ENCODE measurements at regions not wholly inside any gene's neighbourhood (a gene's known extent, or its start where the extent isn't known, plus 50 kb on each side); places are given as distances from the start of the nearest gene placed in this dataset.
A peak's percentile ranks its signal among the peaks of the same experiment; 100 is the strongest.
"Not testable (repeated sequence)": the region's sequence is repeated elsewhere in the genome, so short reads cannot be mapped to it uniquely, and the experiment has no call there.

- no peaks in the 10 kb centered on the region for H3K36me3 ChIP-seq (ENCODE audit: control insufficient read depth, insufficient read depth, low read length, severe bottlenecking)
- no peaks in the 10 kb centered on the region for H3K4me1 ChIP-seq (ENCODE audit: control insufficient read depth, insufficient read depth, low read length)
- H3K9me3 ChIP-seq (ENCODE audit: control insufficient read depth, low read length), result no peaks in the 10 kb centered on the region
- H3K4me3 ChIP-seq (ENCODE audit: low read length), result no peak overlapping the region
- no peak for DNase-seq (ENCODE audit: low read depth)
- no peak overlapping the region for H3K9ac ChIP-seq (ENCODE audit: low read length)
- no peaks in the 10 kb centered on the region for H3K27me3 ChIP-seq (replicated peaks; ENCODE audit: control insufficient read depth, insufficient read depth, low read length)
Observed at GRCh38 chr4:125591290-125591689, 276.5 kb downstream of the FAT4 start.

GRCh38 chr4:125594056-125594602 is 279.4 kb downstream of the FAT4 start:
- DNase-seq (ENCODE audit: low read depth), result no peak
- no peaks in the 10 kb centered on the region for H3K36me3 ChIP-seq (ENCODE audit: control insufficient read depth, insufficient read depth, low read length, severe bottlenecking)
- H3K4me3 ChIP-seq (ENCODE audit: low read length), result no peak overlapping the region

GRCh38 chr4:125605926-125606325 is 291.2 kb downstream of the FAT4 start:
- H3K4me3 ChIP-seq (ENCODE audit: low read length); H3K9ac ChIP-seq (ENCODE audit: low read length); H3K9me3 ChIP-seq (ENCODE audit: control insufficient read depth, low read length); H3K36me3 ChIP-seq (ENCODE audit: control insufficient read depth, insufficient read depth, low read length, severe bottlenecking); DNase-seq (ENCODE audit: low read depth); H3K4me1 ChIP-seq (ENCODE audit: control insufficient read depth, insufficient read depth, low read length); H3K27me3 ChIP-seq (replicated peaks; ENCODE audit: control insufficient read depth, insufficient read depth, low read length): not testable (repeated sequence)

More at GRCh38 chr4:125594056-125594602, 279.4 kb downstream of the FAT4 start:
- Histone ChIP-seq H3K9ac (ENCODE audit: low read length) (no peak overlapping the region), H3K4me1 (ENCODE audit: control insufficient read depth, insufficient read depth, low read length) (no peaks in the 10 kb centered on the region), H3K9me3 (ENCODE audit: control insufficient read depth, low read length) (no peaks in the 10 kb centered on the region), H3K27me3 (replicated peaks; ENCODE audit: control insufficient read depth, insufficient read depth, low read length) (no peaks in the 10 kb centered on the region)

GRCh38 chr4:125620066-125620860 is 305.5 kb downstream of the FAT4 start:
- Histone ChIP-seq H3K4me1 (ENCODE audit: control insufficient read depth, insufficient read depth, low read length) (peaks cover 8% of the 10 kb centered on the region), H3K27me3 (replicated peaks; ENCODE audit: control insufficient read depth, insufficient read depth, low read length) (no peaks in the 10 kb centered on the region), H3K36me3 (ENCODE audit: control insufficient read depth, insufficient read depth, low read length, severe bottlenecking) (no peaks in the 10 kb centered on the region), H3K4me3 (ENCODE audit: low read length) (peak overlapping the region; percentile 75), H3K9ac (ENCODE audit: low read length) (peak overlapping the region; percentile 67), H3K9me3 (ENCODE audit: control insufficient read depth, low read length) (no peaks in the 10 kb centered on the region)
- peak; percentile 63 for DNase-seq (ENCODE audit: low read depth)

GRCh38 chr4:125624951-125625350 is 310.2 kb downstream of the FAT4 start:
- peaks cover 3% of the 10 kb centered on the region for H3K4me1 ChIP-seq (ENCODE audit: control insufficient read depth, insufficient read depth, low read length)
- H3K9ac ChIP-seq (ENCODE audit: low read length), result no peak overlapping the region
- no peaks in the 10 kb centered on the region for H3K27me3 ChIP-seq (replicated peaks; ENCODE audit: control insufficient read depth, insufficient read depth, low read length)
- no peaks in the 10 kb centered on the region for H3K36me3 ChIP-seq (ENCODE audit: control insufficient read depth, insufficient read depth, low read length, severe bottlenecking)
- no peak overlapping the region for H3K4me3 ChIP-seq (ENCODE audit: low read length)
- no peaks in the 10 kb centered on the region for H3K9me3 ChIP-seq (ENCODE audit: control insufficient read depth, low read length)
- DNase-seq (ENCODE audit: low read depth), result no peak

- Histone ChIP-seq H3K4me1 (ENCODE audit: control insufficient read depth, insufficient read depth, low read length) (no peaks in the 10 kb centered on the region), H3K9ac (ENCODE audit: low read length) (no peak overlapping the region), H3K4me3 (ENCODE audit: low read length) (no peak overlapping the region), H3K36me3 (ENCODE audit: control insufficient read depth, insufficient read depth, low read length, severe bottlenecking) (no peaks in the 10 kb centered on the region), H3K27me3 (replicated peaks; ENCODE audit: control insufficient read depth, insufficient read depth, low read length) (no peaks in the 10 kb centered on the region), H3K9me3 (ENCODE audit: control insufficient read depth, low read length) (no peaks in the 10 kb centered on the region)
- no peak for DNase-seq (ENCODE audit: low read depth)
Observed at GRCh38 chr4:125626946-125627345, 312.2 kb downstream of the FAT4 start.

GRCh38 chr4:125639182-125639621 is 324.4 kb downstream of the FAT4 start:
- peak; percentile 24 for DNase-seq (ENCODE audit: low read depth)
- H3K27me3 ChIP-seq (replicated peaks; ENCODE audit: control insufficient read depth, insufficient read depth, low read length), result no peaks in the 10 kb centered on the region
- no peaks in the 10 kb centered on the region for H3K9me3 ChIP-seq (ENCODE audit: control insufficient read depth, low read length)
- no peak overlapping the region for H3K4me3 ChIP-seq (ENCODE audit: low read length)
- H3K36me3 ChIP-seq (ENCODE audit: control insufficient read depth, insufficient read depth, low read length, severe bottlenecking), result no peaks in the 10 kb centered on the region
- H3K4me1 ChIP-seq (ENCODE audit: control insufficient read depth, insufficient read depth, low read length), result peaks cover 10% of the 10 kb centered on the region
- H3K9ac ChIP-seq (ENCODE audit: low read length), result no peak overlapping the region

- DNase-seq (ENCODE audit: low read depth), result no peak
- Histone ChIP-seq H3K36me3 (ENCODE audit: control insufficient read depth, insufficient read depth, low read length, severe bottlenecking) (no peaks in the 10 kb centered on the region), H3K9ac (ENCODE audit: low read length) (no peak overlapping the region), H3K4me3 (ENCODE audit: low read length) (no peak overlapping the region), H3K4me1 (ENCODE audit: control insufficient read depth, insufficient read depth, low read length) (peaks cover 10% of the 10 kb centered on the region), H3K9me3 (ENCODE audit: control insufficient read depth, low read length) (no peaks in the 10 kb centered on the region), H3K27me3 (replicated peaks; ENCODE audit: control insufficient read depth, insufficient read depth, low read length) (no peaks in the 10 kb centered on the region)
Observed at GRCh38 chr4:125641611-125642010, 326.9 kb downstream of the FAT4 start.

- Histone ChIP-seq H3K9ac (ENCODE audit: low read length) (no peak overlapping the region), H3K27me3 (replicated peaks; ENCODE audit: control insufficient read depth, insufficient read depth, low read length) (no peaks in the 10 kb centered on the region), H3K9me3 (ENCODE audit: control insufficient read depth, low read length) (no peaks in the 10 kb centered on the region), H3K4me1 (ENCODE audit: control insufficient read depth, insufficient read depth, low read length) (peaks cover 10% of the 10 kb centered on the region), H3K4me3 (ENCODE audit: low read length) (no peak overlapping the region), H3K36me3 (ENCODE audit: control insufficient read depth, insufficient read depth, low read length, severe bottlenecking) (no peaks in the 10 kb centered on the region)
- DNase-seq (ENCODE audit: low read depth), result no peak
Observed at GRCh38 chr4:125642645-125643044, 327.9 kb downstream of the FAT4 start.

GRCh38 chr4:125649452-125649851 is 334.7 kb downstream of the FAT4 start:
- no peaks in the 10 kb centered on the region for H3K36me3 ChIP-seq (ENCODE audit: control insufficient read depth, insufficient read depth, low read length, severe bottlenecking)
- H3K9ac ChIP-seq (ENCODE audit: low read length), result no peak overlapping the region
- no peaks in the 10 kb centered on the region for H3K27me3 ChIP-seq (replicated peaks; ENCODE audit: control insufficient read depth, insufficient read depth, low read length)
- H3K9me3 ChIP-seq (ENCODE audit: control insufficient read depth, low read length), result no peaks in the 10 kb centered on the region
- no peak overlapping the region for H3K4me3 ChIP-seq (ENCODE audit: low read length)
- DNase-seq (ENCODE audit: low read depth), result no peak
- H3K4me1 ChIP-seq (ENCODE audit: control insufficient read depth, insufficient read depth, low read length), result no peaks in the 10 kb centered on the region

GRCh38 chr4:125650557-125650956 is 335.8 kb downstream of the FAT4 start:
- H3K4me1 ChIP-seq (ENCODE audit: control insufficient read depth, insufficient read depth, low read length), result no peaks in the 10 kb centered on the region
- H3K27me3 ChIP-seq (replicated peaks; ENCODE audit: control insufficient read depth, insufficient read depth, low read length), result no peaks in the 10 kb centered on the region
- no peaks in the 10 kb centered on the region for H3K9me3 ChIP-seq (ENCODE audit: control insufficient read depth, low read length)
- no peaks in the 10 kb centered on the region for H3K36me3 ChIP-seq (ENCODE audit: control insufficient read depth, insufficient read depth, low read length, severe bottlenecking)
- H3K4me3 ChIP-seq (ENCODE audit: low read length), result no peak overlapping the region
- no peak overlapping the region for H3K9ac ChIP-seq (ENCODE audit: low read length)
- no peak for DNase-seq (ENCODE audit: low read depth)

Measured in adipocyte (in vitro differentiated cells).